Neural cell (in vitro differentiated cells): ENCODE measurements at regions not wholly inside any gene's neighbourhood (a gene's known extent, or its start where the extent isn't known, plus 50 kb on each side); places are given as distances from the start of the nearest gene placed in this dataset.

Experiments used
- H2AFZ ChIP-seq: fragments of 200-600, 300-800 bp; sonication (generic), shearing (Covaris generic); 2 replicates; pipeline ENCODE4 v1.6.0; 2014; ENCODE audit warnings: low read depth, mild to moderate bottlenecking, antibody characterized with exemption, low read length, moderate library complexity
- H3F3A ChIP-seq: fragments of 200-600 bp; shearing (Covaris generic); 2 replicates; pipeline ENCODE4 v1.6.1; 2016; ENCODE audit warnings: mild to moderate bottlenecking, moderate library complexity, mixed read lengths, antibody characterized with exemption, low read length; ENCODE audit not compliant: insufficient read depth, poor library complexity, severe bottlenecking
- H3K27ac ChIP-seq: fragments of 200-600, 300-800 bp; sonication (generic), shearing (Covaris generic); 2 replicates; pipeline ENCODE4 v1.5.1; 2014; ENCODE audit warnings: mild to moderate bottlenecking, low read length, moderate library complexity
- H3K27me3 ChIP-seq: fragments of 300-800, 200-600 bp; sonication (generic), shearing (Covaris generic); 2 replicates; pipeline ENCODE4 v1.6.0; 2014; ENCODE audit warnings: mild to moderate bottlenecking, low read depth, low read length, moderate library complexity; ENCODE audit not compliant: insufficient read depth
- H3K36me3 ChIP-seq: fragments of 300-800, 200-600 bp; sonication (generic), shearing (Covaris generic); 2 replicates; pipeline ENCODE4 v1.5.1; 2014; ENCODE audit warnings: mild to moderate bottlenecking, antibody characterized with exemption, low read length, moderate library complexity; ENCODE audit not compliant: insufficient read depth
- H3K4me2 ChIP-seq: fragments of 300-800, 200-600 bp; sonication (generic), shearing (Covaris generic); 2 replicates; pipeline ENCODE4 v1.6.0; 2014; ENCODE audit warnings: mild to moderate bottlenecking, low read length
- H3K4me3 ChIP-seq: fragments of 300-800, 200-600 bp; sonication (generic), shearing (Covaris generic); 2 replicates; pipeline ENCODE4 v1.5.1; 2014; ENCODE audit warnings: mild to moderate bottlenecking, low read length, moderate library complexity
- H3K79me2 ChIP-seq: fragments of 200-600 bp; shearing (Covaris generic); replicated peaks from 2 replicates; pipeline ENCODE4 v1.6.0; 2014; ENCODE audit warnings: mild to moderate bottlenecking, low read length, moderate library complexity; ENCODE audit not compliant: insufficient read depth
- H3K9ac ChIP-seq: fragments of 300-800, 200-600 bp; sonication (generic), shearing (Covaris generic); 2 replicates; pipeline ENCODE4 v1.6.1; 2016; ENCODE audit warnings: mild to moderate bottlenecking, low read length, mixed read lengths
- H3K9me2 ChIP-seq: fragments of 200-600 bp; shearing (Covaris generic); 2 replicates; pipeline ENCODE4 v1.6.1; 2016; ENCODE audit warnings: mild to moderate bottlenecking, low read length, mixed read lengths; ENCODE audit not compliant: insufficient read depth
- H3K9me3 ChIP-seq: fragments of 200-600, 300-800 bp; sonication (generic), shearing (Covaris generic); 2 replicates; pipeline ENCODE4 v1.6.1; 2016; ENCODE audit warnings: mild to moderate bottlenecking, mixed run types, low read length, moderate library complexity, mixed read lengths
- H4K20me1 ChIP-seq: fragments of 200-600 bp; shearing (Covaris generic); 2 replicates; pipeline ENCODE4 v1.6.1; 2016; ENCODE audit warnings: mild to moderate bottlenecking, mixed run types; ENCODE audit not compliant: insufficient read depth
- CTCF ChIP-seq: fragments of 450-650 bp; IDR thresholded peaks from 2 replicates; pipeline ENCODE4 v1.5.1; 2014; ENCODE audit warnings: antibody characterized with exemption, mild to moderate bottlenecking, moderate library complexity; ENCODE audit not compliant: poor library complexity, severe bottlenecking
- EP300 ChIP-seq: fragments of 450-650 bp; conservative IDR thresholded peaks from 2 replicates; pipeline ENCODE4 v1.6.1; 2014; ENCODE audit warnings: antibody characterized with exemption, mild to moderate bottlenecking, moderate library complexity; ENCODE audit not compliant: poor library complexity, severe bottlenecking
- EZH2 ChIP-seq: fragments of 200-600, 300-800 bp; shearing (Covaris generic), sonication (generic); IDR thresholded peaks from 2 replicates; pipeline ENCODE4 v1.6.1; 2014; ENCODE audit warnings: antibody characterized with exemption, low read length, borderline replicate concordance, mild to moderate bottlenecking; ENCODE audit not compliant: insufficient read depth, poor library complexity, severe bottlenecking
- MXI1 ChIP-seq: fragments of 450-650 bp; conservative IDR thresholded peaks from 2 replicates; pipeline ENCODE4 v1.6.1; 2014; ENCODE audit warnings: antibody characterized with exemption, mild to moderate bottlenecking; ENCODE audit not compliant: poor library complexity, severe bottlenecking
- POLR2AphosphoS5 ChIP-seq: IDR thresholded peaks from 2 replicates; pipeline ENCODE4 v1.6.1; 2012
- RAD21 ChIP-seq: fragments of 450-650 bp; conservative IDR thresholded peaks from 2 replicates; pipeline ENCODE4 v1.6.1; 2014; ENCODE audit warnings: antibody characterized with exemption, mild to moderate bottlenecking, moderate library complexity
- SMC3 ChIP-seq: fragments of 450-650 bp; conservative IDR thresholded peaks from 2 replicates; pipeline ENCODE4 v1.6.1; 2014; ENCODE audit warnings: antibody characterized with exemption, mild to moderate bottlenecking, moderate library complexity; ENCODE audit not compliant: poor library complexity
- TAF1 ChIP-seq: IDR thresholded peaks from 2 replicates; pipeline ENCODE4 v1.6.1; 2012; ENCODE audit warnings: low read depth
- TF ChIP-seq, protein P1 (sequence below): IDR thresholded peaks from 2 replicates; pipeline ENCODE4 v1.6.1; 2012; ENCODE audit warnings: borderline replicate concordance

DNA sequence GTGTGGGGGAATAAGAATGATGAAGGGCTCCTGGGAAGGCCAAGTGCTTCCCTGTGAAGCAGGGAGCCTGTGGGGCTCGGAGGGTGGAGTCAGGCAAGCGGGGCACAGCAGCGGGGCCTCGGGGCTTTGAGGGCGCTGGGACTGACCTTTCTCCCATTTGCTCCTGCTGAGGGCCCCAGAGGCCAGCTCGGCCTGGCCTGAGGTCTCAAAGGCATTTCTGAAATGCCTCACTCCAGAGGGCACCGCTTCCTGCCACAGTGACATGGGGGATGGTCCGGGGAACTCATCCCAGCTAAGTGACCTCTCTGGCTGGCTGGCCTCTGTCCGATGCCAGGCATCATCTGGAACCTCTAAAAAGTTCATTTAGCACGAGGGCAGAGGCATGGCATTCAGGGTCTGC, 98.8 kb upstream of the STX18 start:
- Histone ChIP-seq H3K4me2 (no peak overlapping the region), H3K36me3 (no peaks in the 10 kb centered on the region), H3K27ac (no peak overlapping the region), H3K9me3 (no peaks in the 10 kb centered on the region), H4K20me1 (no peaks in the 10 kb centered on the region), H3K9ac (no peak overlapping the region), H3K9me2 (no peaks in the 10 kb centered on the region), H3F3A (no peaks in the 10 kb centered on the region), H2AFZ (no peak overlapping the region), H3K27me3 (no peaks in the 10 kb centered on the region), H3K4me3 (no peak overlapping the region), H3K79me2 (no peaks in the 10 kb centered on the region)
- TF ChIP-seq POLR2AphosphoS5 (no peak), TAF1 (no peak), CTCF (no peak), MXI1 (no peak), SMC3 (no peak)
- TF ChIP-seq, protein P1, sequence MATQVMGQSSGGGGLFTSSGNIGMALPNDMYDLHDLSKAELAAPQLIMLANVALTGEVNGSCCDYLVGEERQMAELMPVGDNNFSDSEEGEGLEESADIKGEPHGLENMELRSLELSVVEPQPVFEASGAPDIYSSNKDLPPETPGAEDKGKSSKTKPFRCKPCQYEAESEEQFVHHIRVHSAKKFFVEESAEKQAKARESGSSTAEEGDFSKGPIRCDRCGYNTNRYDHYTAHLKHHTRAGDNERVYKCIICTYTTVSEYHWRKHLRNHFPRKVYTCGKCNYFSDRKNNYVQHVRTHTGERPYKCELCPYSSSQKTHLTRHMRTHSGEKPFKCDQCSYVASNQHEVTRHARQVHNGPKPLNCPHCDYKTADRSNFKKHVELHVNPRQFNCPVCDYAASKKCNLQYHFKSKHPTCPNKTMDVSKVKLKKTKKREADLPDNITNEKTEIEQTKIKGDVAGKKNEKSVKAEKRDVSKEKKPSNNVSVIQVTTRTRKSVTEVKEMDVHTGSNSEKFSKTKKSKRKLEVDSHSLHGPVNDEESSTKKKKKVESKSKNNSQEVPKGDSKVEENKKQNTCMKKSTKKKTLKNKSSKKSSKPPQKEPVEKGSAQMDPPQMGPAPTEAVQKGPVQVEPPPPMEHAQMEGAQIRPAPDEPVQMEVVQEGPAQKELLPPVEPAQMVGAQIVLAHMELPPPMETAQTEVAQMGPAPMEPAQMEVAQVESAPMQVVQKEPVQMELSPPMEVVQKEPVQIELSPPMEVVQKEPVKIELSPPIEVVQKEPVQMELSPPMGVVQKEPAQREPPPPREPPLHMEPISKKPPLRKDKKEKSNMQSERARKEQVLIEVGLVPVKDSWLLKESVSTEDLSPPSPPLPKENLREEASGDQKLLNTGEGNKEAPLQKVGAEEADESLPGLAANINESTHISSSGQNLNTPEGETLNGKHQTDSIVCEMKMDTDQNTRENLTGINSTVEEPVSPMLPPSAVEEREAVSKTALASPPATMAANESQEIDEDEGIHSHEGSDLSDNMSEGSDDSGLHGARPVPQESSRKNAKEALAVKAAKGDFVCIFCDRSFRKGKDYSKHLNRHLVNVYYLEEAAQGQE: no peak

- Histone ChIP-seq H3K9me3 (no peaks in the 10 kb centered on the region), H3F3A (no peaks in the 10 kb centered on the region), H3K27ac (no peak overlapping the region), H2AFZ (no peak overlapping the region), H3K9ac (no peak overlapping the region), H3K36me3 (no peaks in the 10 kb centered on the region), H3K4me2 (no peak overlapping the region), H4K20me1 (no peaks in the 10 kb centered on the region), H3K9me2 (no peaks in the 10 kb centered on the region), H3K27me3 (no peaks in the 10 kb centered on the region), H3K4me3 (no peak overlapping the region), H3K79me2 (no peaks in the 10 kb centered on the region)
- TF ChIP-seq, protein P1: no peak
- TF ChIP-seq RAD21: no peak
- TF ChIP-seq EZH2: no peak
- TF ChIP-seq CTCF: no peak
- no peak for TF ChIP-seq EP300
- no peak for TF ChIP-seq SMC3
- TF ChIP-seq POLR2AphosphoS5: no peak
- no peak for TF ChIP-seq MXI1
- no peak for TF ChIP-seq TAF1
These were observed 97.5 kb upstream of the STX18 start for GRCh38 chr4:4639370-4639769.
